CD8-positive, alpha-beta memory T cell (primary cell): ENCODE measurements at regions not wholly inside any gene's neighbourhood (a gene's known extent, or its start where the extent isn't known, plus 50 kb on each side); places are given as distances from the start of the nearest gene placed in this dataset.
"Not testable (repeated sequence)": the region's sequence is repeated elsewhere in the genome, so short reads cannot be mapped to it uniquely, and the experiment has no call there.

Experiments
- CTCF ChIA-PET: fragments of 350-600 bp; sonication (Branson Sonifier 250); formaldehyde crosslinking; loops from one replicate; lab custom pipeline; 2021; ENCODE audit warnings: antibody characterized with exemption; lab: Charles Lee
- POLR2A ChIA-PET: fragments of 350-600 bp; sonication (Branson Sonifier 250); formaldehyde crosslinking; loops from one replicate; lab custom pipeline; 2021; ENCODE audit warnings: antibody characterized with exemption; lab: Charles Lee
- DNase-seq, 5 donors: peaks; one replicate each; pipeline versions ENCODE4 v3.0.0 to v3.0.0-alpha.2; 2020 to 2022; ENCODE audit warnings: mixed read lengths in 1 of 5
- H3K27ac ChIP-seq: one replicate; pipeline ENCODE4 v1.7.0; 2013; ENCODE audit warnings: low read depth, mild to moderate bottlenecking, low read length, moderate library complexity
- H3K27me3 ChIP-seq: 2 replicates; pipeline ENCODE4 v1.7.0; 2013; ENCODE audit warnings: low read length, mild to moderate bottlenecking; ENCODE audit not compliant: insufficient read depth, poor library complexity, severe bottlenecking
- H3K36me3 ChIP-seq: 2 replicates; pipeline ENCODE4 v1.7.0; 2013; ENCODE audit warnings: mild to moderate bottlenecking, low read length, moderate library complexity; ENCODE audit not compliant: insufficient read depth
- H3K4me1 ChIP-seq: 2 replicates; pipeline ENCODE4 v1.7.0; 2013; ENCODE audit warnings: mild to moderate bottlenecking, low read length, moderate library complexity; ENCODE audit not compliant: insufficient read depth
- H3K4me3 ChIP-seq: 2 replicates; pipeline ENCODE4 v1.7.0; 2013; ENCODE audit warnings: mild to moderate bottlenecking, low read length
- H3K9me3 ChIP-seq: 2 replicates; pipeline ENCODE4 v1.7.0; 2013; ENCODE audit warnings: mild to moderate bottlenecking, low read length
- H3K27ac Mint-ChIP-seq, 8 donors: one replicate each; pipeline ENCODE4 v1.8.0; 2020 to 2021; ENCODE audit warnings: mixed read lengths in 8 of 8, mild to moderate bottlenecking in 6 of 8, inconsistent platforms in 3 of 8, moderate library complexity in 3 of 8
- H3K27me3 Mint-ChIP-seq, 2 donors: one replicate each; pipeline ENCODE4 v1.8.0; 2020 to 2021; ENCODE audit warnings: mixed read lengths in 2 of 2, mild to moderate bottlenecking in 1 of 2, moderate library complexity in 1 of 2
- H3K36me3 Mint-ChIP-seq, 3 donors: one replicate each; pipeline ENCODE4 v1.8.0; 2020 to 2021; ENCODE audit warnings: mixed read lengths in 3 of 3, inconsistent platforms in 1 of 3, mild to moderate bottlenecking in 1 of 3
- H3K4me1 Mint-ChIP-seq, 3 donors: one replicate each; pipeline ENCODE4 v1.8.0; 2020 to 2021; ENCODE audit warnings: mixed read lengths in 3 of 3, inconsistent platforms in 1 of 3, mild to moderate bottlenecking in 1 of 3
- H3K4me3 Mint-ChIP-seq, 7 donors: one replicate each; pipeline ENCODE4 v1.8.0; 2020 to 2021; ENCODE audit warnings: mixed read lengths in 7 of 7, mild to moderate bottlenecking in 6 of 7, moderate library complexity in 4 of 7, inconsistent platforms in 2 of 7
- H3K9me3 Mint-ChIP-seq, 5 donors: one replicate each; pipeline ENCODE4 v1.8.0; 2020 to 2022; ENCODE audit warnings: mixed read lengths in 5 of 5, mild to moderate bottlenecking in 3 of 5, moderate library complexity in 2 of 5, inconsistent platforms in 1 of 5

GRCh38 chr15:34488973-34489959, 51.7 kb upstream of the GOLGA8A start:
- H3K4me1 Mint-ChIP-seq, DNase-seq, H3K9me3 ChIP-seq, H3K36me3 Mint-ChIP-seq, POLR2A ChIA-PET, H3K4me1 ChIP-seq, H3K4me3 ChIP-seq, CTCF ChIA-PET, H3K27ac Mint-ChIP-seq, H3K36me3 ChIP-seq: not testable (repeated sequence)
- peaks cover 13% of the 10 kb centered on the region for H3K27me3 ChIP-seq
- peaks cover 61 to 76% of the 10 kb centered on the region in 2 donors for H3K27me3 Mint-ChIP-seq
- H3K9me3 Mint-ChIP-seq: peaks cover 0 to 36% (median 19%) of the 10 kb centered on the region in 5 donors
- peak overlapping the region in 1 of 7 donors; percentile 13 for H3K4me3 Mint-ChIP-seq
- H3K27ac ChIP-seq: peak overlapping the region; percentile 44
